NCI-H226 (cell line): ENCODE measurements at regions not wholly inside any gene's neighbourhood (a gene's known extent, or its start where the extent isn't known, plus 50 kb on each side); places are given as distances from the start of the nearest gene placed in this dataset.
"Not testable (repeated sequence)": the region's sequence is repeated elsewhere in the genome, so short reads cannot be mapped to it uniquely, and the experiment has no call there.

Source experiments
- DNase-seq: peaks from one replicate; pipeline ENCODE4 v3.0.0-alpha.2; 2015

DNA sequence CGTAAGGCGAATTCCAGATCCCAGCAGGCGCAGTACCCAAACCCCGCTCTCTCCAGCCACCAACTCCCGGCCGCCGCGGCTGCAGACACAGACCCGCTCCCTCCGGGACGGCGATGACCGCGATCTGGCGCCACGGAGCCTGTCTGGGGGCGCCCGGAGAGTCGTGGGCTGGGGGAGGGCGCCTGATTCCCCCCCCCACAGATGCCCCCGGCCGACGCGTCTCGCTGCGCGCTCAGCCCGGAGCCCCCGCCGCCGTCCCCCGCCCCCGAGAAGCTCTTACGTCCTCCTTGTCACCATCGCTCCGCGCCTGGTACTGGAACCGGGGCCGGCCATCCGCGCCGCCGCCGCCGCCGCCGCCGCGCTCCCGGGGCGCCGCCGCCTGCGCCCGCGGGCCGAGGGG is 173.6 kb downstream of the ATP6V0E2 start:
- DNase-seq: not testable (repeated sequence)

DNA sequence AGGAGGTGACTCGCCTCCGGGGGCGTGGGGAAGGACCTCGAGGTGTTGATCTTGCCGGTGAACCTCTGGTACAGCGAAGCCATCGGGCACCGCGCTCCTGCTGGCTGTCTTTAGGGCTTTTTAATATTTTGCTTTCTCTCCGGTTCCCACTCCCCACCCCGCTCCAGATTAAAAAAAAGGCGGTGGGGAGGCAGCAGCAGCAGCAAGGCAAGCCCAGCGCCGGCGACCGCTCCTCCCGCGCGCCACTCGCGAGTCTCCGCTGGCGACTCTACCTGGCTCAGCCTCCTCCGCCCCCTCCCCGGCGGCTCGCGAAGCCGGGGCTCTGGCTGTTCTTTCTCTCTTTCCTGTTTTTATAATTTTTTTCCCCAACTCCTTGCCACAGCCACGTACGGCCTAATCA is 174.0 kb downstream of the ATP6V0E2 start:
- not testable (repeated sequence) for DNase-seq

DNA sequence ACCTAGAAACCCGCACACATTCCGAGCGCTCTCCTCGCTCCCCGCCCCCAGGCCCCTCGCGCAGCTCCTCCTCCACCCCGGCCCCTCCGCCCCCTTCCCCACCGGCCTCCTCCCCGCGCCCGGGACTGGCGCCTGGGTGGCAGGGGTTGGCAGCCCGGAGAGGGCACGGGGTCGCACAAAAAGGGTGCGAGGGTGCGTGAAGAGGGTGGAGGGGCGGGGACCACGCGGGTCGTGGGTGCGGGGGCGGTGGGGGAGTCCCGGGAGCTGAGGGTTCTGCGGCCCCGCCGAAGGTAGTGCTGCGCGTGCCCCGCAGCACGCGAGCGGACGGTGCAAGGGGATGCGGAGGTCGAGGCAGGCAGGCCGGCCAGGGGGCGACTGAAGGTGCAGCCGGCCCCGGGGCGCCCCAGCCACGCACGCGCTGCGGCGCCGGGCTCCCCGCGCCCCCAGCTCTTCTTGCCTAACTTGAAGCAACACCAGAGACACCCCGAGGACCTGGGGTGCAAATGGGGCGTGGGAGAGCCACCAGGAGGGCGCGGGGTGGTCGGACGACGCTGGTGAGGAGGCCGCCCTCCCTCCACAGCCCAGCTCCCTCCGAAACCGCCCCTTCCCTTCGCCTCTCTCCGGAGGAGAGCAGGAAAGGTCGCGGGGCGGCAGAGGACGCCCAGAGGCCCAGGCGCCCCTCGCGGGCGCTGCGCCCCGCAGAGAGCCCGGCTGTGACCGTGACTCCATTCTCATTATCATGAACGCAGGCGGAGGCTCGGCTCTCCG is 174.7 kb downstream of the ATP6V0E2 start:
- not testable (repeated sequence) for DNase-seq

DNA sequence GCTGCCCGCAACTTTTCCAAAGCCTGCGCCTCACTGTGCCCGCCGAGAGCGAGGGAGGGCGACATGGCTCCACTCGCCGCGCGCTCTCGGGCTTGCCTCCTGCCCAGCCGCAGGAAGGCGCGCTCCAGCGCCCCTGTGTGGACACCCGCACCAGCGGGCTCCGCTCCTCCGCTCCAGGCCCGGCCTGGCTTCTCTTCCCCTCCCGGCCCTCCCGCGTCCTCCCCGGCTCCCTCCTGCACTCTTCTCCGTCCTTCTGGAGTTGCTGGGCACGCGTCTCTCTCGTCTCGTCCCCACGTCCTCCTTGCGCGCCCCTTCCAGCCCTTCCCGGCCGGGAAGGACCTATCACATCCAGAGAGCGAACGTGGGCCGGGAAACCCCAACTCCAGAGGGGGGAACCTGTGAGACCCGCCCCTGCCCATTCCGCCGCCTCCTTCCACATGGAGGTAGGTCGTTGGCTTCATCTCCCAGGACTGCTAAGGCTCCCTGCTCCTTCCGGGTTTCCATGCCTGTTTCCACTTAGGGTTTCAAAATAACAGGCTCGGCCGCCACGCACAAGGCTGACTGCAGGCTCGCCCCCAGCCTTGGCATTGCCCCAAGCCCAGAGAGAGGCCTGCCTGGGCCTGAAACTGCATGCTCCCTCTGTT is 175.4 kb downstream of the ATP6V0E2 start:
- DNase-seq: not testable (repeated sequence)

DNA sequence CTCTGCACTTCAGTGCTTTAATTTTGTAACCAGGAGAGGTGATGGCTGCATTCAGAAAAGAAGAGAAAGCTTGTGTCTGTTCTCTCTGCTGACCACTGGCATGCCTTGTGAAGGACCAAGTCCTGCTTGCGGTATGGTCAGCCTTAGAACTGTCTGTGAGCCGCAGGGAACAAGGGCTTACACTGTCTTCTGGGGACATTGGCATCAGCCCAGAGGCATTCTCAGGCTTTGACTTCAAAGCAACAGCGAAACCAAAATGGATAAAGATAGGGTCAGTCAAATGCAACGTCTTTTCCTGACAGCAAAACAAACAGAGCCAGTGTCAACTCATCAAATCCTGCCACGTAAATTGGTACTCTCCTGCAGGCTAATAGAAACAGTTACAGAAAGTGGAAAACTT is 179.6 kb downstream of the ATP6V0E2 start:
- not testable (repeated sequence) for DNase-seq

DNA sequence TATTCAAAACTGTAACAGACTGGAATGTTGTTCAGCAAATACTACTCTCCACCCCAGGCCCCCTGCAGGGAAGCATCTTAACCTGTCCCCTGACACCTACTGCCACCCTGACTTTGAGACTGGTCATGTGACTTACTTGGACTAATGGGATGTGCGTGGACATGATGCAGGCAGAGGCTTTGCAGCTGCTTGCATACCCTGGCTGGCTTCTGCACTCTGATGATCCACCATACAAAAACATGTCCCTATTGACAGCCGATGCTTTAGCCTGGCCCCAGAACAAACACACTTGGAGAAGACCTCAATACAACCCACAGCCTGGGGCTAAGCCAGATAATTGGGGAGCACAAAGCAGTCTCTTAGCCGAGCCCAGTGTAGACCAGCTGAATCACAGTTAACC is 180.5 kb downstream of the ATP6V0E2 start:
- DNase-seq: not testable (repeated sequence)

DNA sequence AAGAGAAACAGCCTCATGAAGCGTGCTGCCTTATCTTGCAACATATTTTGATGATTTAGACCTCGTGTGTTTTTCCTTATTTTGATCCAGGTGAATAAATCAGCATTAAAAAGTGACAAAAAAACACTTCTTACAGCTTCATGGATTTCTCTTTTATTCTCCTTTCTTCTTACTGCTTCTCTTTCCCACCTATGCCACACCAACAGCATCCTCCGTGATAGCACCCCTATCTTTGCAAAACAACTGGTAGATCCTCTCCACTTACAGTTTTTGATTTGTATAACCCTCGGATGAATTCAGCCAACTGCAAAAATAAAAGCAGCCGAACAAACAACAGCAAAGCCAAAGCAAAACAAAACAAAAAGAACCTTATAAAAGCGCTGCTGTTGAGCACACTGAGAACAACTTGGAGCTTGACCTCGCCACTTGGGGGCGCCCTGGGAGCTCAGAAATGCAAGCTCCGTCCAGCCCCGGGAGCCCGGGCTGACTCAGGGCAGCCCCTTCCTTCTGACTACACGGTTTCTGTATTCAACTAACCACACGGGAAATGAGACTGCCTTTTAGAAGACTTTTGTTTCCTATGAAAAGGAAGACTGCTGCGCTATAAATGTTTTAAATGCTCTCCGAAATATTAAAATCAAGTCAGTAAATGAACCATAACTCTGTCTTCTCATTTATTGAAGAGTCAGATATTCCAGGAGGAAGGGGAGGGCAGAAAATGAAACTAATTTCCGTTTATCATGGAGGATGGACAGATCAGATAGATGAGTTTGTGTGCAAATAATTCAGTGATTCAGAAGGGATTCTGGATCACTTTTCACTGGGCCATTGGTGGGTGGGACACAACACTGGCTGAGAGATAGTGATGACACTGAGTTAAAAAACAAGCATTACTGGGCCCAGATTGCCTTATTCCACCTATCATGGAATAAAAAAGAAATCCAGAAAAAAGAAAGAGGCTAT is 186.8 kb downstream of the ATP6V0E2 start:
- not testable (repeated sequence) for DNase-seq

DNA sequence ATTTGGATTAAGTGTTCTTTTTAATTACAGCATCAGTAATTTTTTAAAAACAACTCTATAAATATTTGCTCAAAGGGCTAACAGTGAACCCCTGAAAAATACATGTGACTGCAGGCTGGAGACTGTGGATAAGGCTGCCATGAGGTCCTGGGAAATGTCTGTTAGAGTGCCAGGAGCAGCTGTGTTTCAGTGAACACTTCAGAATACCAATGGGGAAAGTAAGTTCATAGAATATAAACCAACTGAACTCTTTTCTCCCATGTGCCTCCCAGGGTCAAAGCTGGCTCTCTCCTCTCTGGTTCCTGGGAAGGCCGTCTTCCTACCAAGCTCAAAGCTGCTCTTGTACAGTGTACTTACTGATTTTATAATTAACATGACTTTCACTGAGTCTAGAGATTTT is 189.4 kb downstream of the ATP6V0E2 start:
- not testable (repeated sequence) for DNase-seq

DNA sequence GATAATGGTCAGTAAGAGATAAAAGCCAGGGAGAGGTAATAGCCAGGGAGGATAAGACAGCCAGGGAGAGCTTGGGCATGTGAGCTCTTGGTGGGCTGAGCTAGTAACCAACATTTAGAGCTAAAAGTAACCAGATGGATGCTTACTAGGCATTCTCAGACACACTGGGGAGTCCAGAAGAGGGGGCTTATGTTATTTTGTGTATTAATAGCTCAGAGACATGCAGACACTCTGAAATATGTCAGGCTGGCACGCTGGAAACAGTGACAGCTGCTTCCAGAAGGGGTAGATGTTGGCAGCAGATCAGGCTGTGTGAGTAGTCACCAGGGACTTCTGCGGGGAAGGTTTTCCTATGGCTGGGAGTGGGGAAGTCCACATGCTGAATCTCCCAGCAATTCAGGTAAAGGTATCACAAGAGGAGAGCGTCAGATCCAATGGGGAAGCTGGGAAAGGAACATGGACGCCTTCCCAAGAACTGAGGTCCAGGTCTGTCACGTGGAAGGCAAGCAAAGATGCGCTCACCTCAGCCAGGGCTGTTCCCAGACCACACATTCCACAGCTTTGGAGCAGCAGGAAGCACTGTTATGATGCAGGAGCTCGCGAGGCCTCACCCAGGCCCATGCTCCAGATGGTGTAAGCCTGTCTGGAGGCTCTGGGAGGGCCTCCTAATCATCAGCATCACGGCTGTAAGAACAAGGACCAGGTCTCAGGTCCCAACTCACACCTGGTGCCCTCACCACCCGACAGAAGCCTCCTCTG is 196.0 kb downstream of the ATP6V0E2 start:
- not testable (repeated sequence) for DNase-seq

DNA sequence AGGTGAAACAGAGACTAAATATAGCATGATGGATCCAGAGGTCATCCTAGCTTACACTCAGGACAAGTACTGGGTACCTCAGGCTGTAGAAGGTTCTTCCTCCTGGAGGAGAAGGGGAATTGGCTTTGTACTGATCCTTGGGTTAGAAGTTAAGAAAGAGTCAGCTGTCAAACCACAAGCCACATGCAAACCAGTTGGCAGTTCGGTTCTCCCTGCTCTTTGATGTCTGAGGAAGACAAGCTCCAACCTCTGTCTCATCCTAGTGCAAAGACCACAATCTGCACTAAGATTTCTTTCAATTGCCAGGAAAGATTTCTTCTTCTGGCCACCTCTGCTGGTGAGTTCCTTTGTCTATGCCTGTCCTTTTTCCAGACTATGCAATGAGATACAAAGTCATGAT is 203.8 kb downstream of the ATP6V0E2 start:
- not testable (repeated sequence) for DNase-seq

DNA sequence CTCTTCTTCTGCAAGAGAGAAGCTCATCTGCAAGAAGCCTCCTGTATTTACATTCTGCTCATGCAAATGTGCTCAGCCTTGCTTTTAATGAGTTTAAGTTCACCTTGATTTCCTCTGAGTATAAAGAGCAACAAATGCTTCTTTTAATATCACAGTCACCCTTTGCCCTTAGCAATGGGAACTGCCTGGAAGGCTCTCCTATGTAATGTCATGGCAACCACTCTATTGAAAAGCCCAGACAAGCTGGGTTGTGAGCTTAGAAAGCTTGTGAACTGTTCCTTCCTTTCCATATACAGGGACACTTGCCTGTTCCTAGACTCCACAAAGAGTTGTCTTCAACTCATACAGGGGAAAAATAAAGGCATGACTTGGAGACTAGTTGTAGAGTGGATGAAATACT is 208.1 kb downstream of the ATP6V0E2 start:
- DNase-seq: not testable (repeated sequence)

DNA sequence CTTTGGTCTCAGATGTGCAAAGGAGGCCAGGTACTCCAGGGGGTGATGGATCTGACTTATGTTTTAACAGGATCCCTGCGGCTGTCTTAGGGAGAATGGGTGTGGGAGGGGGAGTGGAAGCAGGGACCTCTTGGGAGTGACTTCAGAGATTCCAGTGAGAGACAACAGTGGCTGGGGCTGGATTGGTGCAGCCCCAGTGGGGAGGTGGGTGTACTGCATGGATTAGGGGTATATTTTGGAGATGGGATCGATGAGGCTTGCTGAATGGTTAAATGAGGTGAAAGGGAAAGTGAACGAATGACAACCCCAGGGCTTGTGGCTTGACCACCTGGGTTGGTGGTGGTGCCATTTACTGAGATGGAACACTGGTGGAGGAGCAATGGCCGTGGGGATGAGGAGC is 211.0 kb downstream of the ATP6V0E2 start:
- not testable (repeated sequence) for DNase-seq

DNA sequence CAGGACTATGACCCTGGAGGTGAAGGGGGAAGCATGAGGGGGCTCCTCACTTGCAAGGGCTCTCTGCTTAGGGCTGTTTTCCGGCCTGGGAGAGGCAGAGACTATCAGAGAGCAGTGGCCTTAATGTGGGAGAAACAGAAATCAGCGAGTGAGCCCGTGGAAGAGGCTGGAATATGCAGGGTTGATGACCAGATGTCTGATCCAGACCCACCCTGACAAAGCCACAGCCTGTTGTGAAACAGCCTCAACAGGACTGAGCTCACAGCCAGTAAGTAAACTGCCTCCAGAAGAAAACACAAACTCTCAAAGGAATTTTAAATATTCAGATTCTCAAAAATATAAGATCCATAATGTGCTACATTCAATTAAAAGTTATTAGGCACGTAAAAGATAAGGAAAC is 213.7 kb downstream of the ATP6V0E2 start:
- peak; percentile 9 for DNase-seq

DNA sequence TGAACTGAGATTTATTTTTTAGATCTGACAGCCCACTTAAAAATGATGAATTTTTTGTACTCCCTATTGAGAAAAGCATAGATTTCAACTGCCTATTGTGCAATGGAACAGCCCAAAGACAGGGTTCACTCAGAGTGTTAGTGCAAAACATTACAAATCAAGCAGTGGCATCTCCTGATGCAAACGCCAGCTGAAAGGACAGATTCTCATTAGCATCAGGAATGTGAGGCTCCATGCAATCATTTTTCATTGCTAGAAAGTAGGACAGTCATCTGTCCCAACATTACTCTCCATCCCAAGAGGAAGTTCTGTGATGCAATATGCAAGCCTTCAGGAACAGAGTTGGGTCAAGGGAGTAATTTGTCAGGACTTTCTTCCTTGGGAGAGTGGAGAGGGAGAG is 215.4 kb downstream of the ATP6V0E2 start:
- DNase-seq: not testable (repeated sequence)

DNA sequence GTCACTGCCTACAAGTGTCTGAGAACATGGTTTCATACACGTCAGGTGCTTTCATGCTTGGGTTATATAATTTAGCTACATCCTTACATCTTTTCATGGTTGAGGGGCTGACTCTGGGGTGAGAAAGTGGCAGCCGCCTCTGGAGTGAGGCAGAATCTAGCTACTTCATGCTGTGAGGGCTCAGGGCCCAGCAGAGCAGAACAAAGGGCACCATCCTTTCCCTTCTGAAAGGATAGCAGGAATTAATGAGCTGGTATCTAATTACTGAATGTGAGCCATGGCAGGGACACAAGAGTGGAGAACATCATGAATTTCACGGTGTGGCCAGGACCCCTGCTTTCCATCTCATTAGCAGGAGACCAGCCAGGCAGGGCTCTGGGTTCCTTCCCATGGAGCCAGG is 217.0 kb downstream of the ATP6V0E2 start:
- not testable (repeated sequence) for DNase-seq

DNA sequence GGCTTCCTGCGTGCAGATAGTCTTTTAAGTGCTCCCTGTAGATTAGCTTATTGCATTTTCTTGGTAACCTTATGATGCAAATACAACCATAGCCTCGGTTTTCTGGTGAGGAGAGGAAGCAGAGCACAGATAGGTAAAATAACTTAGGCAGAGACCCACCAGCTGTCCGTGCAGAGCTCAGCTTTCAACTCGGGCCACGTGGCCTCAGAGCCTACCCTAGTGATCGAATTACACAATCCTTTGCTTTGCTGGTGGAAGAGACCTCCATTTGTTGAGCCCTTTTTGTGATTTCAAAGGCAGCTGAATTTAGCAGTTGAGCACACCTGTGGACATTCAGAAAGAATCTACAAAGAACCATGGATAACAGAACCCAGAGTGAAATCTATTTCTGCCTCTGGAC is 220.1 kb downstream of the ATP6V0E2 start:
- DNase-seq: not testable (repeated sequence)

DNA sequence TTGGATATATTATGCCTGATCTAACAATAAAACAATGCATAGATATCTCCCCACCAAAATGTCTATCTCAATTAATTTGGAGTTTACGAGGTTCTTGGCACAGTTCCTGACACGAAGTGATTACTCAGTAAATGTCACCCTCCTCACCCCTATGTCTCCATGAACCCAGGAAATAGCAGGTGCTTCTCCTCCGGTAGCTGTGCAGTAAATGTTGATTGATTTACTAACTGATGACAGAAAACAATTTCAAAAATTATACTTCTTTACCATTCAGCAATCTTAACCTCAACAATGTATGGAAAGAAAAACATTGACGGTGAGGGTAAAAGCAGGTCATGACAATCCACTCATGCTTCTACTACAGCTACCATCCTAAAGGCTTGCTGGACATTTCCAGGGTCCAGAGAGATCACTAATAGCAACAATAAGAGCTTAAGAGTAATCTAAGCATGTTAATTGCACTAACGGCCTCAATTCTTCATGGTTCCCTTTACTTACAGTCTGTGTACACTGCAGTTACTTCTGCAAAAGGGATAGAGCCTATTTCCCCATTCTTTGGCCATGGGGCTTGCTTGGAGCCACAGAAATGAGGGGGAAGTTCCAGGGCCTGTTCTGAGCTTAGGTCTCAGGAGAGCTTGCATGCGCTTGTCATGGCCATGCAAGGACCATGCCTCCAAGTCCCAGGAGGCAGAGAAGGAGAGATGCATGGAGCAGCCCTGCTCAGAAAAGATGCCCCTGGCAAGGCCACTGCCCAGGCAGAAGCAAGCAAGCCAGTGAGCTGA is 222.6 kb downstream of the ATP6V0E2 start:
- DNase-seq: not testable (repeated sequence)

DNA sequence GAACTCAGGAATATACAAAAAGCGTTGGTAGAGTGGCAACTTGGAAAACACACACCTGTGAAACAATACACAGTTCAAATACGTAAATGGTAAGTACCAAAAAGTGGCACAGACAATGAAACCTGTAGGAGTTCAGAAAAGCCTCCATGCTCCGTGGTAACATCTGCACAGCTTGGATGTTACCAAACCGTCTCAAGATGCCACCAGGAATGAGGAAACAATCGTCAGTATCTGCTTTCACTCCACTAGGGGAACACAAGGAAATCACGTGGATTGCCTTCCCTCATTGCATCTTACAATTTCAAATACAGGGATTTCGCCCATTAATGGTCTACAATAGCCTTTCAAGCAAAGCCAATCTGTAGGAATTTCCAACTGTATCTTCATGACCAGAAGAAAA is 224.6 kb upstream of the LRRC61 start:
- not testable (repeated sequence) for DNase-seq

DNA sequence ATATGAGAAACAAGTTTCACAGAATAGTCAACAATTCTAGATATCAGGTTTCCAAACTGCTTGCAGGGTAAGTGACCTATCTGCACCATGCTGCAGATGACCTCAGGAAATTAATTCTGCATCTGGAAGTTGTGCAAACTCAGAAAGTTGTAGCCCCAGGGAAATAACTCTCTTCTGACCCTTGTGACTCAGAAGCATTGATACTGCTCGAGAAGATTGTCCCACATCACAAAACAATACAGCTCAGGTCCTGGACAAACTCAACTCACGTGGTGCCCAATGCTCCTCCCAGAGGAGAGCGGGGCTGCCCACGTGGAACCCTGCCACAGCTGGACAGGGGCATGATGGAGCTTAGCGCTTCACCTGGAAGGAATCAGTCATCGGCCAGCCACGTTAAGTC is 221.9 kb upstream of the LRRC61 start:
- DNase-seq: not testable (repeated sequence)

DNA sequence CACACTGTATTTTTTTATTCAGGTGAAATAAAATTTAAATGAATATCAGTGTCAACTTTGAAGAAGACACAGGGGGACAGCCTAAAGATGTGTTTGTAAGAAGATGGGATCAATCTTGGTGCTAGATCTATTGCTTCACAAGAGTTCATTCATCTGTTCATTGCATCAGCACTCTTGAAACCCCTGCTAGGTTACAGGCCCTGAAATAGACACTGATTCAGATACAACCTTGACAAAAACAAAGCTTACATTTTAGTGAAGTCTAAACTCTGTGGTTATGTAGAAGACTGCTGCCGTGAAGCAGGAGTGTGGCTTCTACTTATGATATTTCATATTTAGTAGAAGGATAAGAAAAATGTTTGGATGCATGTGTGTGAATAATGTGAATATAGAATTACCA is 215.9 kb upstream of the LRRC61 start:
- not testable (repeated sequence) for DNase-seq

DNA sequence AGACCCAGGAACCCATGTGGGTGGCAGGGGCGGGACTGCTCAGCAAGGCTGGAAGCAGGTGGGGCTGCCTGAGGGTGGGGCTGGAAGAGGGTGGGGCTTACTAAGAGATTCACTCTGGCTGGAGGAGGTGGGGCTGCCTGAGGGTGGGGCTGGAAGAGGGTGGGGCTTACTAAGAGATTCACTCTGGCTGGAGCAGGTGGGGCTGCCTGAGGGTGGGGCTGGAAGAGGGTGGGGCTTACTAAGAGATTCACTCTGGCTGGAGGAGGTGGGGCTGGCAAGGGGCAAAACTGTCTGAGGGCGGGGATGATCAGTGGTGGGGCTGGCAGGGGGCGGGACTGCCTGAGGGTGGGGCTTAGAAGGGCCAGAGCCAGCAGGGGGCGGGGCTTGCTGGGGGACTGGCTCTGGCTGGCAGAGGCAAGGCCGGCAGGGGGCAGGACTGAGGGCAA is 212.8 kb upstream of the LRRC61 start:
- peak; percentile 25 for DNase-seq
